Suprapubic skin (tissue), 4 donors: ENCODE measurements at regions not wholly inside any gene's neighbourhood (a gene's known extent, or its start where the extent isn't known, plus 50 kb on each side); places are given as distances from the start of the nearest gene placed in this dataset.

Experiments
- DNase-seq, 2 donors: peaks; one replicate each; pipeline ENCODE4 v3.0.0-alpha.2; 2019; ENCODE audit warnings: low spot score in 2 of 2
- H3K27ac ChIP-seq: fragments of 200-600 bp; sonication (generic); one replicate; pipeline ENCODE4 v1.5.1; 2019
- H3K27me3 ChIP-seq: fragments of 200-600 bp; sonication (generic); one replicate; pipeline ENCODE4 v1.5.1; 2019
- H3K36me3 ChIP-seq: fragments of 200-600 bp; sonication (generic); one replicate; pipeline ENCODE4 v1.5.1; 2019
- H3K4me1 ChIP-seq: fragments of 200-600 bp; sonication (generic); one replicate; pipeline ENCODE4 v1.5.1; 2019
- H3K4me3 ChIP-seq: fragments of 200-600 bp; sonication (generic); one replicate; pipeline ENCODE4 v1.5.1; 2019; ENCODE audit warnings: mild to moderate bottlenecking
- H3K9me3 ChIP-seq: fragments of 200-600 bp; sonication (generic); one replicate; pipeline ENCODE4 v1.5.1; 2019
- CTCF ChIP-seq, 2 donors: fragments of 200-600 bp in 1 of 2; fragments of 450-650 bp in 1 of 2; sonication (generic) in 1 of 2; IDR thresholded peaks; one replicate each; pipeline ENCODE4 v1.5.1; 2016 to 2019; ENCODE audit warnings: antibody characterized with exemption in 2 of 2, mild to moderate bottlenecking in 1 of 2, moderate library complexity in 1 of 2
- EP300 ChIP-seq: sonication (generic); formaldehyde crosslinking; IDR thresholded peaks from one replicate; pipeline ENCODE4 v1.6.1; 2017; ENCODE audit warnings: antibody characterized with exemption
- POLR2A ChIP-seq, 2 donors: fragments of 450-650 bp; IDR thresholded peaks; one replicate each; pipeline ENCODE4 v1.6.1; 2017; ENCODE audit warnings: antibody characterized with exemption in 2 of 2, mild to moderate bottlenecking in 2 of 2, moderate library complexity in 2 of 2
- POLR2AphosphoS5 ChIP-seq, 3 donors: sonication (generic); formaldehyde crosslinking; IDR thresholded peaks; one replicate each; pipeline ENCODE4 v1.6.1; 2017; ENCODE audit warnings: antibody characterized with exemption in 3 of 3
- WGBS: methylation state at CpG from one replicate; pipeline ENCODE4 v1.1.5; 2018; 5-methylcytosine and 5-hydroxymethylcytosine counted together

GRCh38 chr3:104180906-104181305 is 1185.8 kb upstream of the ALCAM start:
- no peak for DNase-seq
- Histone ChIP-seq H3K4me3 (no peak overlapping the region), H3K27me3 (no peaks in the 10 kb centered on the region), H3K4me1 (no peaks in the 10 kb centered on the region), H3K27ac (no peak overlapping the region), H3K9me3 (no peaks in the 10 kb centered on the region), H3K36me3 (no peaks in the 10 kb centered on the region)
- 16% methylated on average over 1 of the region's 1 CpG for WGBS
- TF ChIP-seq POLR2A (IDR thresholded peaks at IDR 0.05) (no peak), EP300 (no peak), CTCF (IDR thresholded peaks at IDR 0.05) (no peak), POLR2AphosphoS5 (IDR thresholded peaks at IDR 0.05) (no peak)

- DNase-seq = no peak
- no peaks in the 10 kb centered on the region for H3K36me3 ChIP-seq
- H3K4me1 ChIP-seq = no peaks in the 10 kb centered on the region
- H3K27ac ChIP-seq = no peak overlapping the region
- H3K27me3 ChIP-seq = no peaks in the 10 kb centered on the region
- no peak overlapping the region for H3K4me3 ChIP-seq
- TF ChIP-seq POLR2AphosphoS5 (IDR thresholded peaks at IDR 0.05) (no peak), CTCF (IDR thresholded peaks at IDR 0.05) (no peak), POLR2A (IDR thresholded peaks at IDR 0.05) (no peak), EP300 (no peak)
- no peaks in the 10 kb centered on the region for H3K9me3 ChIP-seq
These were observed 1176.0 kb upstream of the ALCAM start for GRCh38 chr3:104190681-104191080.

- no peak for DNase-seq
- TF ChIP-seq POLR2A (IDR thresholded peaks at IDR 0.05) (no peak), EP300 (no peak), POLR2AphosphoS5 (IDR thresholded peaks at IDR 0.05) (no peak), CTCF (IDR thresholded peaks at IDR 0.05) (no peak)
- Histone ChIP-seq H3K4me1 (no peaks in the 10 kb centered on the region), H3K9me3 (no peaks in the 10 kb centered on the region), H3K27ac (no peak overlapping the region), H3K27me3 (no peaks in the 10 kb centered on the region), H3K4me3 (no peak overlapping the region), H3K36me3 (no peaks in the 10 kb centered on the region)
- WGBS = 25% methylated on average over 2 of the region's 2 CpGs
These were observed 1168.6 kb upstream of the ALCAM start for GRCh38 chr3:104198131-104198530.

- H3K27me3 ChIP-seq = no peaks in the 10 kb centered on the region
These were observed 1159.8 kb upstream of the ALCAM start for GRCh38 chr3:104206925-104207324.

GRCh38 chr3:104214277-104214676 is 1152.4 kb upstream of the ALCAM start:
- Histone ChIP-seq H3K4me1 (no peaks in the 10 kb centered on the region), H3K4me3 (no peak overlapping the region), H3K36me3 (no peaks in the 10 kb centered on the region), H3K27ac (no peak overlapping the region), H3K9me3 (no peaks in the 10 kb centered on the region), H3K27me3 (no peaks in the 10 kb centered on the region)
- DNase-seq = no peak
- WGBS = 29% methylated on average over 1 of the region's 1 CpG
- no peak for TF ChIP-seq POLR2AphosphoS5 (IDR thresholded peaks at IDR 0.05)
- no peak for TF ChIP-seq POLR2A (IDR thresholded peaks at IDR 0.05)
- no peak for TF ChIP-seq EP300
- no peak for TF ChIP-seq CTCF (IDR thresholded peaks at IDR 0.05)

More at GRCh38 chr3:104206925-104207324, 1159.8 kb upstream of the ALCAM start:
- no peak for TF ChIP-seq CTCF (IDR thresholded peaks at IDR 0.05)
- no peak for TF ChIP-seq POLR2A (IDR thresholded peaks at IDR 0.05)
- TF ChIP-seq POLR2AphosphoS5 (IDR thresholded peaks at IDR 0.05) = no peak
- TF ChIP-seq EP300 = no peak
- H3K4me1 ChIP-seq = no peaks in the 10 kb centered on the region
- no peak overlapping the region for H3K27ac ChIP-seq
- 74% methylated on average over 2 of the region's 2 CpGs for WGBS
- DNase-seq = no peak
- no peaks in the 10 kb centered on the region for H3K36me3 ChIP-seq
- no peak overlapping the region for H3K4me3 ChIP-seq
- no peaks in the 10 kb centered on the region for H3K9me3 ChIP-seq
